Glutamatergic neuron (in vitro differentiated cells): ENCODE measurements at regions not wholly inside any gene's neighbourhood (a gene's known extent, or its start where the extent isn't known, plus 50 kb on each side); places are given as distances from the start of the nearest gene placed in this dataset.

Source experiments
- DNase-seq: peaks from one replicate; pipeline ENCODE4 v3.0.0; 2022
- H3K27ac Mint-ChIP-seq: one replicate; pipeline ENCODE4 v1.8.0; 2020; ENCODE audit warnings: mild to moderate bottlenecking, mixed read lengths, inconsistent platforms; ENCODE audit not compliant: unreplicated experiment
- H3K27me3 Mint-ChIP-seq: one replicate; pipeline ENCODE4 v1.8.0; 2020; ENCODE audit warnings: mild to moderate bottlenecking, moderate library complexity, mixed read lengths, inconsistent platforms; ENCODE audit not compliant: unreplicated experiment
- H3K36me3 Mint-ChIP-seq: one replicate; pipeline ENCODE4 v1.8.0; 2020; ENCODE audit warnings: mild to moderate bottlenecking, mixed read lengths, inconsistent platforms; ENCODE audit not compliant: unreplicated experiment
- H3K4me1 Mint-ChIP-seq: one replicate; pipeline ENCODE4 v1.8.0; 2020; ENCODE audit warnings: mild to moderate bottlenecking, low read depth, mixed read lengths, inconsistent platforms; ENCODE audit not compliant: unreplicated experiment
- H3K4me3 Mint-ChIP-seq: one replicate; pipeline ENCODE4 v1.8.0; 2020; ENCODE audit warnings: mild to moderate bottlenecking, mixed read lengths, inconsistent platforms; ENCODE audit not compliant: unreplicated experiment
- H3K9me3 Mint-ChIP-seq: one replicate; pipeline ENCODE4 v1.8.0; 2020; ENCODE audit warnings: mild to moderate bottlenecking, moderate library complexity, mixed read lengths, inconsistent platforms; ENCODE audit not compliant: unreplicated experiment
- CTCF ChIP-seq: fragments of 200-600 bp; sonication (generic); IDR thresholded peaks from one replicate; pipeline ENCODE4 v1.5.0; 2021; ENCODE audit not compliant: partially characterized antibody, unreplicated experiment

- Mint-ChIP-seq H3K27me3 (no peaks in the 10 kb centered on the region), H3K4me1 (peaks cover 7% of the 10 kb centered on the region), H3K36me3 (no peaks in the 10 kb centered on the region), H3K27ac (no peak overlapping the region), H3K9me3 (no peaks in the 10 kb centered on the region), H3K4me3 (no peak overlapping the region)
- no peak for DNase-seq
- no peak for TF ChIP-seq CTCF
These were observed 832.6 kb upstream of the TMPRSS15 start for GRCh38 chr21:19236209-19236608.

GRCh38 chr21:19237608-19238007, 834.0 kb upstream of the TMPRSS15 start:
- no peak overlapping the region for H3K27ac Mint-ChIP-seq
- TF ChIP-seq CTCF, result no peak

GRCh38 chr21:19239696-19240095, 836.1 kb upstream of the TMPRSS15 start:
- no peak for TF ChIP-seq CTCF
- no peak overlapping the region for H3K4me3 Mint-ChIP-seq
- DNase-seq, result no peak
- H3K27me3 Mint-ChIP-seq, result no peaks in the 10 kb centered on the region
- peaks cover 7% of the 10 kb centered on the region for H3K4me1 Mint-ChIP-seq
- H3K27ac Mint-ChIP-seq, result no peak overlapping the region
- no peaks in the 10 kb centered on the region for H3K36me3 Mint-ChIP-seq
- no peaks in the 10 kb centered on the region for H3K9me3 Mint-ChIP-seq

More at GRCh38 chr21:19237608-19238007, 834.0 kb upstream of the TMPRSS15 start:
- Mint-ChIP-seq H3K4me3 (no peak overlapping the region), H3K27me3 (no peaks in the 10 kb centered on the region), H3K9me3 (no peaks in the 10 kb centered on the region), H3K4me1 (peaks cover 7% of the 10 kb centered on the region), H3K36me3 (no peaks in the 10 kb centered on the region)
- no peak for DNase-seq

GRCh38 chr21:19244502-19245187, 841.1 kb upstream of the TMPRSS15 start:
- Mint-ChIP-seq H3K36me3 (no peaks in the 10 kb centered on the region), H3K4me3 (no peak overlapping the region), H3K9me3 (peaks cover 1% of the 10 kb centered on the region), H3K27ac (no peak overlapping the region), H3K4me1 (no peaks in the 10 kb centered on the region), H3K27me3 (no peaks in the 10 kb centered on the region)
- TF ChIP-seq CTCF, result no peak
- DNase-seq, result no peak

- H3K9me3 Mint-ChIP-seq, result peaks cover 1% of the 10 kb centered on the region
These were observed 841.6 kb upstream of the TMPRSS15 start for GRCh38 chr21:19245188-19245580.

More at GRCh38 chr21:19245188-19245580, 841.6 kb upstream of the TMPRSS15 start:
- no peaks in the 10 kb centered on the region for H3K4me1 Mint-ChIP-seq
- H3K36me3 Mint-ChIP-seq, result no peaks in the 10 kb centered on the region
- DNase-seq, result no peak
- H3K27me3 Mint-ChIP-seq, result no peaks in the 10 kb centered on the region
- H3K27ac Mint-ChIP-seq, result no peak overlapping the region
- no peak overlapping the region for H3K4me3 Mint-ChIP-seq
- no peak for TF ChIP-seq CTCF
